Mucosa of descending colon (tissue), 3 donors: ENCODE measurements at regions not wholly inside any gene's neighbourhood (a gene's known extent, or its start where the extent isn't known, plus 50 kb on each side); places are given as distances from the start of the nearest gene placed in this dataset.

Source experiments
- ATAC-seq: fragments of 200-7000 bp; cut with Tn5 transposase; one replicate; pipeline ENCODE4 v1.9.1; 2020; ENCODE audit warnings: mild to moderate bottlenecking, moderate library complexity
- DNase-seq, 3 donors: peaks; one replicate each; pipeline ENCODE4 v3.0.0-alpha.2; 2020
- H3K36me3 ChIP-seq: fragments of 200-600 bp; one replicate; pipeline ENCODE4 v1.8.0; 2021; ENCODE audit warnings: low read depth, mild to moderate bottlenecking
- H3K4me1 ChIP-seq: fragments of 200-600 bp; one replicate; pipeline ENCODE4 v1.8.0; 2021; ENCODE audit warnings: low read depth, mild to moderate bottlenecking
- H3K4me3 ChIP-seq: fragments of 200-600 bp; one replicate; pipeline ENCODE4 v1.8.0; 2021; ENCODE audit warnings: mild to moderate bottlenecking
- H3K9me3 ChIP-seq: fragments of 200-600 bp; one replicate; pipeline ENCODE4 v1.8.0; 2021; ENCODE audit warnings: mild to moderate bottlenecking
- CTCF ChIP-seq: fragments of 200-600 bp; IDR thresholded peaks from one replicate; pipeline ENCODE4 v1.8.0; 2022; ENCODE audit warnings: antibody characterized with exemption, mild to moderate bottlenecking
- intact Hi-C, 2 donors: fragments of 100-400 bp; cut with DNase I in 1 of 2; cut with micrococcal nuclease in 1 of 2; formaldehyde crosslinking; loops; one replicate each; pipeline versions ENCODE4 v1.11.0 to v1.11.1; 2022; cut with DNase I, micrococcal nuclease
- donor health status: DM: no; HTN: no; CAD: no; lungs with moderate emphysema.
- donor health status: DM: no; HTN: no; CAD: no.
- donor health status: DM: no; HTN: yes; CAD: no.

GRCh38 chr5:110043025-110043424 is 353.3 kb downstream of the MAN2A1 start:
- intact Hi-C loops = no loop called here
- no peak for ATAC-seq

GRCh38 chr5:110045158-110045557 is 355.4 kb downstream of the MAN2A1 start:
- ATAC-seq (no peak), DNase-seq (no peak)
- intact Hi-C loops = no loop called here
- H3K4me3 ChIP-seq = no peak overlapping the region
- H3K4me1 ChIP-seq = no peaks in the 10 kb centered on the region
- H3K9me3 ChIP-seq = no peaks in the 10 kb centered on the region
- no peak for TF ChIP-seq CTCF
- H3K36me3 ChIP-seq = no peaks in the 10 kb centered on the region

More at GRCh38 chr5:110043025-110043424, 353.3 kb downstream of the MAN2A1 start:
- H3K36me3 ChIP-seq = no peaks in the 10 kb centered on the region
- H3K9me3 ChIP-seq = no peaks in the 10 kb centered on the region
- H3K4me1 ChIP-seq = no peaks in the 10 kb centered on the region
- H3K4me3 ChIP-seq = no peak overlapping the region
- TF ChIP-seq CTCF = no peak
- DNase-seq = no peak

GRCh38 chr5:110048491-110048890 is 358.8 kb downstream of the MAN2A1 start:
- no peak for ATAC-seq

GRCh38 chr5:110049816-110050215 is 360.1 kb downstream of the MAN2A1 start:
- intact Hi-C loops = no loop called here
- no peak for TF ChIP-seq CTCF
- H3K4me3 ChIP-seq = no peak overlapping the region
- H3K9me3 ChIP-seq = no peaks in the 10 kb centered on the region
- ATAC-seq (no peak), DNase-seq (no peak)
- no peaks in the 10 kb centered on the region for H3K36me3 ChIP-seq
- H3K4me1 ChIP-seq = no peaks in the 10 kb centered on the region

More at GRCh38 chr5:110048491-110048890, 358.8 kb downstream of the MAN2A1 start:
- Histone ChIP-seq H3K4me3 (no peak overlapping the region), H3K36me3 (no peaks in the 10 kb centered on the region), H3K4me1 (no peaks in the 10 kb centered on the region), H3K9me3 (no peaks in the 10 kb centered on the region)
- no peak for DNase-seq
- intact Hi-C loops = no loop called here
- TF ChIP-seq CTCF = no peak

GRCh38 chr5:110050640-110051345 is 361.1 kb downstream of the MAN2A1 start:
- Histone ChIP-seq H3K36me3 (no peaks in the 10 kb centered on the region), H3K9me3 (no peaks in the 10 kb centered on the region), H3K4me1 (no peaks in the 10 kb centered on the region), H3K4me3 (no peak overlapping the region)
- ATAC-seq = no peak
- intact Hi-C loops = no loop called here
- DNase-seq = no peak
- TF ChIP-seq CTCF = no peak
